Hematopoietic multipotent progenitor cell treated with erythropoietin and hydrocortisone succinate and interleukin-3 and kit ligand, for 15 days (in vitro differentiated cells): ENCODE measurements at regions not wholly inside any gene's neighbourhood (a gene's known extent, or its start where the extent isn't known, plus 50 kb on each side); places are given as distances from the start of the nearest gene placed in this dataset.
"Not testable (repeated sequence)": the region's sequence is repeated elsewhere in the genome, so short reads cannot be mapped to it uniquely, and the experiment has no call there.

Experiments
- DNase-seq: peaks from one replicate; pipeline ENCODE4 v3.0.0-alpha.2; 2015; ENCODE audit warnings: low spot score

DNA sequence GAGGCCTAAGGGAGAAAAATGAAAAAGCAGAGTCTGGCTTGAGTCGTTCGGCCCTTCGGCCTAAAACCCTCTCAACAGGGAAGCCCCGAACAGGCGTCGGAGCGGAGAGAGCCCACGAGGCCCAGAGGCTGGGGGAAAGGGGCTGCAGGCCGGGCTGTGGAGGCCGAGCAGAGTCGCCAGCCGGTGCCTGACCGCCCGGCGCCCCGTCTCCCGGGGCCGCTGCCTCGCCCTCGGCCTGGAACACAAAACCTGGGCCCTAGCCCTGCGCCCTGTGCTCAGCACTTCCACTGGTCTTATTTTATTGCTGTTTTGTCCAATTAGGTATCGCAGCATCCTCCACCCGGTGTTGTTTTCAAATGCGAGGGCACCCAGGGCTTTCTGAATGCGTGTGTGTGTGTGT, 110.1 kb upstream of the FOXD4L5 start:
- not testable (repeated sequence) for DNase-seq

GRCh38 chr9:65393111-65393810, 108.3 kb upstream of the FOXD4L5 start:
- DNase-seq, result not testable (repeated sequence)

- DNase-seq, result not testable (repeated sequence)
These were observed 107.6 kb upstream of the FOXD4L5 start for GRCh38 chr9:65392611-65393010.

- not testable (repeated sequence) for DNase-seq
These were observed 104.7 kb upstream of the FOXD4L5 start for GRCh38 chr9:65389710-65390109.

DNA sequence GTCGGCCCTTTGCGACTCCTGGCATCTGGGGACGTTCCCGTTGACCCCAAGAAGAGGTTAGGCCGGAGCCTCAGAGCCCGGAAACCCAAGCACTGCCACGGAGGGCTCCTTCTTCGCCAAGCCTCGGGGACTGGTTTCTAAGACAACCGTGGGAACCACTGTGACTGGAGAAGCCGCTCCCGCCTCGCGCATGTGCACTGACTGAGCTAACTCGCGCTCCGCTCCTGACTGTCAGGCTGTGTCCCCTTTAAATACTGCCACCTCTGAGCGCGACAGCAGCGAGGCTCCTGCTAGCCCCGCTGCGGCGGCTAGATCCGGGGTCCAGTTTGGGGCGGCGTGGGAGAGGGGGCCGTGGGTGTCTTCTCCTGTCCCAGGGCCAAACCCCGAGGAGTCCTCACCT, 104.2 kb upstream of the FOXD4L5 start:
- not testable (repeated sequence) for DNase-seq

- DNase-seq, result peak; percentile 77
These were observed 101.7 kb upstream of the FOXD4L5 start for GRCh38 chr9:65386699-65387098.

DNA sequence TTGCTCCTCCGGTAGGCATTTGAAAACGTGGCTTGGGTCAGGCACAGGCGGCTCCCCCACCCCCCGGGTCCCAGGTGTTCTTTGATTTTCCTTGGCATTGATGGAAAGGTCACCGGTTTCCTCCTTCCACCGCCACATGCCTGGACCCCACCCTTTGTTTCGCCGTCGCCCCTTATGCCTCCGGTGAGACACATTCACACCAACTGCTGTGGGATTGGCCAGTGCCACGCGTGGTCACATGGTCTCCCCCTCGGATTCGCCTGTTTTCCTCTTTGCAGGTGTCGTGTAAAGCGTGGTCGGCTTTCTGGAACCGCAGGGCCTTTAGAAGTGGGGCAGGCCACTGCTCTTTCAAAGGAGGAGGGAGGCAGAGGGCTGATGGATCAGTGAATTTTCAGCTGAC, 101.2 kb upstream of the FOXD4L5 start:
- DNase-seq, result not testable (repeated sequence)

DNA sequence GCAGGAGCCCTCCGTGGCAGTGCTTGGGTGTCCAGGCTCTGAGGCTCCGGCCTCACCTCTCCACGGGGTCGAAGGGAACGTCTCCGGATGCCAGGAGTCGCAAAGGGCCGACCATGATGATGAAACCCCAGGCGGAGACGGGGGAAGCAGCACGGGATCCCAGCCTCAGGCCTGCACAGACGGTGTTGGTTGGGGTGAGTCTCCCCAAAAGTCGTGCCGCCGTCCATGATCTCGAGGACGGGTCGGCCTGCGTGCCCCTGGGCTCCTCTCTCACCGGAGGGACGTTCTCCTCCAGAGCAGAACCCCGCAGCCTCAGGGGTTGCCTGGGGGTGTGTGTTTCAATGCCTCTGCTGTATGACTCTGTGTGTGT, 100.6 kb upstream of the FOXD4L5 start:
- not testable (repeated sequence) for DNase-seq

DNA sequence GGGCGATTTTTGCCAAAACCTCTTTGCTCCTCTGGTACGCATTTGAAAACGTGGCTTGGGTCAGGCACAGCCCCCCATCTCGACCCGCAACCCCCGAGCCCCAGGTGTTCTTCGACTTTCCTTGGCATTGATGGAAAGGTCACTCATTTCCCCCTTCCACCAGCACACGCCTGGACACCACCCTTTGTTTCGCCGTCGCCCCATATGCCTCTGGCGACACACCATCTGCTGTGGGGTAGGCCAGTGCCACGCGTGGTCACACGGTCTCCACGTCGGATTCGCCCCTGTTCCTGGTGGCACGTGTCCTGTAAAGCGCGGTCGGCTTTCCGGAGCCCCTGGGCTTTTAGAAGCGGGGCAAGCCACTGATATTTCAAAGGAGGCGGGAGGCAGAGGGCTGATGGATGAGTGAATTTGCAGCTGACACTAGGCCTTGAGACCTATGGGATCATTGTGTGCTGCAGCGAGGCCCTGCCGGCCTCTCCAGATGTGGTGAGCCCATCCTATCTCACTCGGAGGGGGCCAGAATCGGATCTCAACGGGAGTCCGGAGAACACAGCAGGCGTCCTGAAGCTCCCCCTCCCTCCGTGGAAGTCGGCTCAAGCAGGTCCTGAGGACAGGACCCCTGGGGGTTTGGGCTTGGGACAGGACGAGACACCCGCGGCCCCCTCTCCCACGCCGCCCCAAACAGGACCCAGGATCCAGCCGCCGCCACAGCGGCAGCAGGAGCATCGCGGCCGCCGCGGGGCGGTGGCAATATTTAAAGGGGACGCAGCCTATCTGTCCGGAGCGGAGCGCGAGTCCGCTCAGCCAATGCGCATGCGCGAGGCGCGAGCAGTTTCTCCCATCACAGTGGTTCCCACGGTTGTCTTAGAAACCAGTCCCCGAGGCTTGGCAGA, 100.0 kb upstream of the FOXD4L5 start:
- not testable (repeated sequence) for DNase-seq

- DNase-seq, result not testable (repeated sequence)
These were observed 99.1 kb upstream of the FOXD4L5 start for GRCh38 chr9:65384066-65384465.

GRCh38 chr9:65383646-65384045, 98.6 kb upstream of the FOXD4L5 start:
- not testable (repeated sequence) for DNase-seq

- not testable (repeated sequence) for DNase-seq
These were observed 97.8 kb upstream of the FOXD4L5 start for GRCh38 chr9:65382701-65383318.
